ENCODE measurements at regions not wholly inside any gene's neighbourhood (a gene's known extent, or its start where the extent isn't known, plus 50 kb on each side); places are given as distances from the start of the nearest gene placed in this dataset.

DNA sequence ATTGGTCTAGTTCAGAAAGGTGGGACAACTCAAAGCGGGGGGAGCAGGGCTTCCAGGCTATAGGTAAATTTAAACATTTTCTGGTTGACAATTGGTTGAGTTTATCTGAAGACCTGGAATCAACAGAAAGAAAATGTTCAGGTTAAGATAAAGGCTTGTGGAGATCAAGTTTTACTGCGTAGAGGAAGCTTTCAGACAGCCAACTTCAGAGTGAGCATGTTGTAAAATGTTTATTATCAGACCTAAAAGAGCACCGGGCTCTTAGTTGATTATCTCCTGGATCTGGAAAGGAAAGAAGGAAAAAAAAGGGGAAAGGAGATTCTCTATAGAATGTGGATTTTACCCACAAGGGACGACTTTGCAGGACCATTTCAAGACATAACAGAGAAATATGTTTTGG lies 227.0 kb upstream of the SH3BP4 start:
- Histone ChIP-seq H3K36me3 (ENCODE audit: insufficient read depth, low read length, poor library complexity, severe bottlenecking) (no peaks in the 10 kb centered on the region), H3K4me3 (ENCODE audit: low read depth, low read length, poor library complexity, severe bottlenecking) (no peak overlapping the region), H3K9me3 (ENCODE audit: low read depth, low read length, poor library complexity, severe bottlenecking) (no peaks in the 10 kb centered on the region), H3K27me3 (replicated peaks; ENCODE audit: insufficient read depth, low read depth, low read length, poor library complexity) (no peaks in the 10 kb centered on the region), H3K4me1 (ENCODE audit: insufficient read depth, low read length, poor library complexity, severe bottlenecking) (no peaks in the 10 kb centered on the region), H3K27ac (ENCODE audit: low read depth, low read length, poor library complexity, severe bottlenecking) (no peak overlapping the region)
- TF ChIP-seq, protein P1, sequence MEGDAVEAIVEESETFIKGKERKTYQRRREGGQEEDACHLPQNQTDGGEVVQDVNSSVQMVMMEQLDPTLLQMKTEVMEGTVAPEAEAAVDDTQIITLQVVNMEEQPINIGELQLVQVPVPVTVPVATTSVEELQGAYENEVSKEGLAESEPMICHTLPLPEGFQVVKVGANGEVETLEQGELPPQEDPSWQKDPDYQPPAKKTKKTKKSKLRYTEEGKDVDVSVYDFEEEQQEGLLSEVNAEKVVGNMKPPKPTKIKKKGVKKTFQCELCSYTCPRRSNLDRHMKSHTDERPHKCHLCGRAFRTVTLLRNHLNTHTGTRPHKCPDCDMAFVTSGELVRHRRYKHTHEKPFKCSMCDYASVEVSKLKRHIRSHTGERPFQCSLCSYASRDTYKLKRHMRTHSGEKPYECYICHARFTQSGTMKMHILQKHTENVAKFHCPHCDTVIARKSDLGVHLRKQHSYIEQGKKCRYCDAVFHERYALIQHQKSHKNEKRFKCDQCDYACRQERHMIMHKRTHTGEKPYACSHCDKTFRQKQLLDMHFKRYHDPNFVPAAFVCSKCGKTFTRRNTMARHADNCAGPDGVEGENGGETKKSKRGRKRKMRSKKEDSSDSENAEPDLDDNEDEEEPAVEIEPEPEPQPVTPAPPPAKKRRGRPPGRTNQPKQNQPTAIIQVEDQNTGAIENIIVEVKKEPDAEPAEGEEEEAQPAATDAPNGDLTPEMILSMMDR (conservative IDR thresholded peaks at IDR 0.05; ENCODE audit: low read depth, low read length), result no peak
- no peak for TF ChIP-seq EZH2 (IDR thresholded peaks at IDR 0.05; ENCODE audit: borderline replicate concordance, low read depth, low read length, poor library complexity, severe bottlenecking)
- intact Hi-C loops (cut with micrococcal nuclease; ENCODE audit: unreplicated experiment), result no loop called here
- DNase-seq (ENCODE audit: low spot score), result no peak
- CTCF ChIA-PET, result no interaction called here
- POLR2A ChIA-PET (ENCODE audit: low non-redundant PET), result no interaction called here
- BruUV-seq (replicated peaks), result no TSS peak

DNA sequence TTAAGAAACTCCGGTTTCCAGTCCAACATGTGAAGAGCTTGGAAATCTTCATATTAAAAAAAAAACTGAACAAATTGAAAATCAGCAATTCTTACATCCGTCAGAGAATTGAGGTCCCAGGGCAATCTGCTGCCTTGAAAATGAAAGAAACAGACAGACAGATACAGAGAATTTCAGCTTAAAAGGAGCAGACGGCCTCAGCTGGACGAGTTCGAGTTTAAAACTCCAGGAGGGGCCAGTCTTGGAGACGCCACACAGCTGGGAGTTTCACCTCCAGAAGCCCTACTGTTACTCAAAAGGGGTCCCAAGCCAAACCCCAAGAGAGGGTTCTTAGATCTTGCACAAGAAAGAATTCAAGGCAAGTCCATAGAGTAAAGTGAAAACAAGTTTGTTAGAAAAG lies 226.5 kb upstream of the ARL4C start:
- no peak for DNase-seq (ENCODE audit: low spot score)
- no peaks in the 10 kb centered on the region for H3K27me3 ChIP-seq (replicated peaks; ENCODE audit: insufficient read depth, low read depth, low read length, poor library complexity)
- TF ChIP-seq, protein P1 (conservative IDR thresholded peaks at IDR 0.05; ENCODE audit: low read depth, low read length), result no peak
- no peak for TF ChIP-seq EZH2 (IDR thresholded peaks at IDR 0.05; ENCODE audit: borderline replicate concordance, low read depth, low read length, poor library complexity, severe bottlenecking)
- intact Hi-C loops (cut with micrococcal nuclease; ENCODE audit: unreplicated experiment), result no loop called here
- BruUV-seq (replicated peaks), result no TSS peak
- no peaks in the 10 kb centered on the region for H3K4me1 ChIP-seq (ENCODE audit: insufficient read depth, low read length, poor library complexity, severe bottlenecking)
- ChIA-PET POLR2A (ENCODE audit: low non-redundant PET) (no interaction called here), CTCF (no interaction called here)
- no peak overlapping the region for H3K27ac ChIP-seq (ENCODE audit: low read depth, low read length, poor library complexity, severe bottlenecking)
- no peaks in the 10 kb centered on the region for H3K9me3 ChIP-seq (ENCODE audit: low read depth, low read length, poor library complexity, severe bottlenecking)
- H3K36me3 ChIP-seq (ENCODE audit: insufficient read depth, low read length, poor library complexity, severe bottlenecking), result no peaks in the 10 kb centered on the region
- no peak overlapping the region for H3K4me3 ChIP-seq (ENCODE audit: low read depth, low read length, poor library complexity, severe bottlenecking)

DNA sequence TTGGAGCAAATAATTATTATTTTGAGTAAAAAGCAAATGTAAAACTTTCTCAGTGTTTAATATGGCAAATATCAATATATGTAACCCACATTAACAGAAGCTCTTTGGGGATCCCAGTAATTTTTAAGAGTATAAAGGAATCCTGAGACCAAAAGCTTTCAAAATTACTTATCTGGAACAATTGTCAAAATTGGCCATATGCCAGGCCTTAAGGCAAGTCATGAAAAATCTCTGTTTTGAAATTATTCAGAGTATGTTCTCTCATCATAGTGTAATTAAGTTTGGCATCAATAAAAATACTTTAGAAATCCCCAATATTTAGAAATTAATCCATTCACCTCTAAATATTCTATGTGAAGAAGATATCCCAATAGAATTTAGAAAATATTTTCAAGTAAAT lies 225.3 kb upstream of the ARL4C start:
- Histone ChIP-seq H3K4me3 (ENCODE audit: low read depth, low read length, poor library complexity, severe bottlenecking) (no peak overlapping the region), H3K27me3 (replicated peaks; ENCODE audit: insufficient read depth, low read depth, low read length, poor library complexity) (no peaks in the 10 kb centered on the region), H3K36me3 (ENCODE audit: insufficient read depth, low read length, poor library complexity, severe bottlenecking) (no peaks in the 10 kb centered on the region), H3K4me1 (ENCODE audit: insufficient read depth, low read length, poor library complexity, severe bottlenecking) (no peaks in the 10 kb centered on the region), H3K27ac (ENCODE audit: low read depth, low read length, poor library complexity, severe bottlenecking) (no peak overlapping the region), H3K9me3 (ENCODE audit: low read depth, low read length, poor library complexity, severe bottlenecking) (no peaks in the 10 kb centered on the region)
- ChIA-PET CTCF (no interaction called here), POLR2A (ENCODE audit: low non-redundant PET) (no interaction called here)
- BruUV-seq (replicated peaks), result no TSS peak
- DNase-seq (ENCODE audit: low spot score), result peak; percentile 20
- TF ChIP-seq EZH2 (IDR thresholded peaks at IDR 0.05; ENCODE audit: borderline replicate concordance, low read depth, low read length, poor library complexity, severe bottlenecking), result no peak
- TF ChIP-seq, protein P1 (conservative IDR thresholded peaks at IDR 0.05; ENCODE audit: low read depth, low read length), result no peak
- intact Hi-C loops (cut with micrococcal nuclease; ENCODE audit: unreplicated experiment), result no loop called here

Measured in A673 (cell line).